Fibroblast of skin of left quadriceps (primary cell): ENCODE measurements at regions not wholly inside any gene's neighbourhood (a gene's known extent, or its start where the extent isn't known, plus 50 kb on each side); places are given as distances from the start of the nearest gene placed in this dataset.
"Not testable (repeated sequence)": the region's sequence is repeated elsewhere in the genome, so short reads cannot be mapped to it uniquely, and the experiment has no call there.

Source experiments
- DNase-seq, 2 experiments: peaks; one replicate each; pipeline ENCODE4 v3.0.0-alpha.2; 2013; ENCODE audit warnings: low read depth in 2 of 2

GRCh38 chr9:102178811-102179210, 440.4 kb upstream of the GRIN3A start:
- DNase-seq: no peak

GRCh38 chr9:102174202-102174601, 435.8 kb upstream of the GRIN3A start:
- not testable (repeated sequence) for DNase-seq

- no peak for DNase-seq
Observed at GRCh38 chr9:102164247-102164646, 425.8 kb upstream of the GRIN3A start.

- not testable (repeated sequence) for DNase-seq
Observed at GRCh38 chr9:102153081-102153480, 414.6 kb upstream of the GRIN3A start.

- no peak for DNase-seq
Observed at GRCh38 chr9:102135768-102136167, 397.3 kb upstream of the GRIN3A start.

GRCh38 chr9:102124465-102124864, 386.0 kb upstream of the GRIN3A start:
- DNase-seq: no peak

- no peak for DNase-seq
Observed at GRCh38 chr9:102114557-102114956, 376.1 kb upstream of the GRIN3A start.

- DNase-seq: no peak
Observed at GRCh38 chr9:102113191-102113590, 374.7 kb upstream of the GRIN3A start.

- no peak for DNase-seq
Observed at GRCh38 chr9:102106439-102106838, 368.0 kb upstream of the GRIN3A start.

GRCh38 chr9:102101723-102102122, 363.3 kb upstream of the GRIN3A start:
- no peak for DNase-seq

GRCh38 chr9:102087141-102087540, 348.7 kb upstream of the GRIN3A start:
- DNase-seq: no peak

GRCh38 chr9:102085548-102085947, 347.1 kb upstream of the GRIN3A start:
- no peak for DNase-seq

- DNase-seq: no peak
Observed at GRCh38 chr9:102072059-102072764, 333.8 kb upstream of the GRIN3A start.

- no peak for DNase-seq
Observed at GRCh38 chr9:102069969-102070368, 331.5 kb upstream of the GRIN3A start.

GRCh38 chr9:102054811-102055210, 316.4 kb upstream of the GRIN3A start:
- DNase-seq: no peak

- no peak for DNase-seq
Observed at GRCh38 chr9:102049586-102050246, 311.3 kb upstream of the GRIN3A start.

GRCh38 chr9:102047549-102047948, 309.1 kb upstream of the GRIN3A start:
- DNase-seq: no peak

- DNase-seq: no peak
Observed at GRCh38 chr9:102044133-102044532, 305.7 kb upstream of the GRIN3A start.

- DNase-seq: no peak
Observed at GRCh38 chr9:102038006-102038405, 299.6 kb upstream of the GRIN3A start.

- DNase-seq: no peak
Observed at GRCh38 chr9:102035929-102036328, 297.5 kb upstream of the GRIN3A start.

- DNase-seq: no peak
Observed at GRCh38 chr9:102032614-102033013, 294.2 kb upstream of the GRIN3A start.

- DNase-seq: no peak
Observed at GRCh38 chr9:102000956-102001355, 262.5 kb upstream of the GRIN3A start.

GRCh38 chr9:101999441-101999840, 261.0 kb upstream of the GRIN3A start:
- no peak for DNase-seq

- DNase-seq: peak; percentile 20
Observed at GRCh38 chr9:101995231-101995630, 256.8 kb upstream of the GRIN3A start.
